ENCODE measurements at regions not wholly inside any gene's neighbourhood (a gene's known extent, or its start where the extent isn't known, plus 50 kb on each side); places are given as distances from the start of the nearest gene placed in this dataset.

DNA sequence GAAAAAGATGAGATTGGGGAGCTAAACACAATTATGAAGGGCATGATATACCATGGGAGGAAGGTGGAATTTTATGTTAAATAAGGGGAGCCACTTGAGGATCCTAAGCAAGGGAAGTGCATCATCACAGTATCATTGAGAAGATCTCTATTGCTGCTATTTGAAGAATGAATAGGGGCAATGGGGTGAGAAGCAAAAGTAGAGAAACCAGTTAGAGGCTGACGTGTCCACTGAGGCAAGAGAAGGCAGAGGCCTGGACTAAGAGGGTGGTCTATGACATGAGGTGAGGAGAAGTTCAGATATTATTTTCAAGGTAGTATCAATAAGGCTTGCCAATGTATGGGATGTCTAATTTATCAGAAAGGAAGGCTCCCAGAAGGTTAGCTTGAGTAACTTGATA is 111.6 kb downstream of the TENT5A start:
- intact Hi-C loops (cut with micrococcal nuclease; ENCODE audit: unreplicated experiment), result no loop called here
- H3K27ac ChIP-seq (ENCODE audit: low read depth, low read length, poor library complexity, severe bottlenecking), result no peak overlapping the region
- no peaks in the 10 kb centered on the region for H3K36me3 ChIP-seq (ENCODE audit: insufficient read depth, low read length)
- no peak overlapping the region for H3K4me3 ChIP-seq (ENCODE audit: low read depth, low read length, poor library complexity, severe bottlenecking)
- TF ChIP-seq, protein P1, sequence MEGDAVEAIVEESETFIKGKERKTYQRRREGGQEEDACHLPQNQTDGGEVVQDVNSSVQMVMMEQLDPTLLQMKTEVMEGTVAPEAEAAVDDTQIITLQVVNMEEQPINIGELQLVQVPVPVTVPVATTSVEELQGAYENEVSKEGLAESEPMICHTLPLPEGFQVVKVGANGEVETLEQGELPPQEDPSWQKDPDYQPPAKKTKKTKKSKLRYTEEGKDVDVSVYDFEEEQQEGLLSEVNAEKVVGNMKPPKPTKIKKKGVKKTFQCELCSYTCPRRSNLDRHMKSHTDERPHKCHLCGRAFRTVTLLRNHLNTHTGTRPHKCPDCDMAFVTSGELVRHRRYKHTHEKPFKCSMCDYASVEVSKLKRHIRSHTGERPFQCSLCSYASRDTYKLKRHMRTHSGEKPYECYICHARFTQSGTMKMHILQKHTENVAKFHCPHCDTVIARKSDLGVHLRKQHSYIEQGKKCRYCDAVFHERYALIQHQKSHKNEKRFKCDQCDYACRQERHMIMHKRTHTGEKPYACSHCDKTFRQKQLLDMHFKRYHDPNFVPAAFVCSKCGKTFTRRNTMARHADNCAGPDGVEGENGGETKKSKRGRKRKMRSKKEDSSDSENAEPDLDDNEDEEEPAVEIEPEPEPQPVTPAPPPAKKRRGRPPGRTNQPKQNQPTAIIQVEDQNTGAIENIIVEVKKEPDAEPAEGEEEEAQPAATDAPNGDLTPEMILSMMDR (conservative IDR thresholded peaks at IDR 0.05; ENCODE audit: low read length), result no peak
- TF ChIP-seq EZH2phosphoT487 (IDR thresholded peaks at IDR 0.05; ENCODE audit: borderline replicate concordance, low read depth, low read length), result no peak
- no peaks in the 10 kb centered on the region for H3K9me3 ChIP-seq (ENCODE audit: low read length)
- no peaks in the 10 kb centered on the region for H3K4me1 ChIP-seq (ENCODE audit: insufficient read depth, low read length, poor library complexity, severe bottlenecking)
- H3K4me2 ChIP-seq (ENCODE audit: low read length), result no peak overlapping the region
- POLR2A ChIA-PET, result interaction anchor here (0.6 kb wide), 1 partner anchor 913 kb away, joined by 3 read pairs; no protein-coding TSS in a partner anchor
- no peaks in the 10 kb centered on the region for H4K20me1 ChIP-seq (ENCODE audit: insufficient read depth, low read length)
- CTCF ChIA-PET (ENCODE audit: unreplicated experiment), result no interaction called here
- H3K9me2 ChIP-seq (ENCODE audit: insufficient read depth, low read length), result no peaks in the 10 kb centered on the region
- no TSS peak for BruUV-seq (replicated peaks)
- no peaks in the 10 kb centered on the region for H3K79me2 ChIP-seq (ENCODE audit: insufficient read depth, low read depth, low read length)
- DNase-seq (ENCODE audit: low spot score), result no peak
- no peak overlapping the region for H2AFZ ChIP-seq (ENCODE audit: low read length)

DNA sequence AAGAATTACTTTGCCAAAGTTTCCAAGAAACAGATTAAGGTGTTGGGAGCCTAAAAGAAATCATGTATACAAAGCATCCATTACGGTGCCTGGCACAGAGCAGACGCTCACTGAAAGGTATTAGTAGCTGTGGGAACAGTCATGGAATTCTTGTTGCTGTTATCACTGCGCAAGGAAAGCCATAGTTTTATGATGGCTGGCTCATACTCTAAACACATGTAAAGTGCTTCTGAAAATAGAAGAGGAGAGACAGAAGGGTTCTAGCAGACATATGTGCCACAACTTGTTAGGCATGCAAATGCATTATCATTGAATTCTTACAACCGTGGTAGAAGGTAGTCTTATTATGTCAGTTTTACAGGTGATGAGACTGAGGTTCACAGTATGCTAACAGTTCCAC is 112.4 kb downstream of the TENT5A start:
- Histone ChIP-seq H3K9me3 (ENCODE audit: low read length) (no peaks in the 10 kb centered on the region), H4K20me1 (ENCODE audit: insufficient read depth, low read length) (no peaks in the 10 kb centered on the region), H3K9me2 (ENCODE audit: insufficient read depth, low read length) (no peaks in the 10 kb centered on the region), H3K4me2 (ENCODE audit: low read length) (no peak overlapping the region), H3K27ac (ENCODE audit: low read depth, low read length, poor library complexity, severe bottlenecking) (no peak overlapping the region), H3K4me3 (ENCODE audit: low read depth, low read length, poor library complexity, severe bottlenecking) (no peak overlapping the region), H3K4me1 (ENCODE audit: insufficient read depth, low read length, poor library complexity, severe bottlenecking) (no peaks in the 10 kb centered on the region), H3K79me2 (ENCODE audit: insufficient read depth, low read depth, low read length) (no peaks in the 10 kb centered on the region), H2AFZ (ENCODE audit: low read length) (no peak overlapping the region), H3K36me3 (ENCODE audit: insufficient read depth, low read length) (no peaks in the 10 kb centered on the region)
- CTCF ChIA-PET (ENCODE audit: unreplicated experiment), result no interaction called here
- POLR2A ChIA-PET, result no interaction called here
- intact Hi-C loops (cut with micrococcal nuclease; ENCODE audit: unreplicated experiment), result no loop called here
- BruUV-seq (replicated peaks), result no TSS peak
- no peak for DNase-seq (ENCODE audit: low spot score)
- no peak for TF ChIP-seq EZH2phosphoT487 (IDR thresholded peaks at IDR 0.05; ENCODE audit: borderline replicate concordance, low read depth, low read length)

DNA sequence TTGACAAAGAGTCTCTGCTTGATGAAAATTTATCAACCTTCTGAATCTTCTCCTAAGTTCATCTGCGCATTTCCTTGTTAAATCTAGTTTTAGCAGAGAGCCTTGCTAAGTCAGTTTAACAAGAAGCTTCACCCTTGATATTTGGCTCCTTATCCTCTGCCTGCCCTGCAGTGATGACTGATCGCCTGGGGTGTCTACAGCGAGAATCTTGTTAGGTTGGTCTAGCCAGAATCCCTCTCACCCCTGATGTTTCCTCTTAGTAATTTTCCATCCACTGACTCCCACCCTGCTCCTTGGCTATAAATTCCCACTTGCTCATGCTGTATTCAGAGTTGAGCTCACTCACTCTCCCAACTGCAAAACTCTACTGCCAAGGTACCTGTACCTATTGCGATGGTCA is 114.1 kb downstream of the TENT5A start:
- H3K27ac ChIP-seq (ENCODE audit: low read depth, low read length, poor library complexity, severe bottlenecking), result no peak overlapping the region
- intact Hi-C loops (cut with micrococcal nuclease; ENCODE audit: unreplicated experiment), result no loop called here
- no peaks in the 10 kb centered on the region for H3K4me1 ChIP-seq (ENCODE audit: insufficient read depth, low read length, poor library complexity, severe bottlenecking)
- no peaks in the 10 kb centered on the region for H3K36me3 ChIP-seq (ENCODE audit: insufficient read depth, low read length)
- H3K4me2 ChIP-seq (ENCODE audit: low read length), result no peak overlapping the region
- TF ChIP-seq EZH2phosphoT487 (IDR thresholded peaks at IDR 0.05; ENCODE audit: borderline replicate concordance, low read depth, low read length), result no peak
- TF ChIP-seq, protein P1 (conservative IDR thresholded peaks at IDR 0.05; ENCODE audit: low read length), result no peak
- no peak overlapping the region for H3K4me3 ChIP-seq (ENCODE audit: low read depth, low read length, poor library complexity, severe bottlenecking)
- H2AFZ ChIP-seq (ENCODE audit: low read length), result no peak overlapping the region
- DNase-seq (ENCODE audit: low spot score), result no peak
- ChIA-PET CTCF (ENCODE audit: unreplicated experiment) (no interaction called here), POLR2A (no interaction called here)
- no TSS peak for BruUV-seq (replicated peaks)
- no peaks in the 10 kb centered on the region for H4K20me1 ChIP-seq (ENCODE audit: insufficient read depth, low read length)
- H3K9me2 ChIP-seq (ENCODE audit: insufficient read depth, low read length), result no peaks in the 10 kb centered on the region
- H3K9me3 ChIP-seq (ENCODE audit: low read length), result no peaks in the 10 kb centered on the region
- H3K79me2 ChIP-seq (ENCODE audit: insufficient read depth, low read depth, low read length), result no peaks in the 10 kb centered on the region
